ENCODE measurements at regions not wholly inside any gene's neighbourhood (a gene's known extent, or its start where the extent isn't known, plus 50 kb on each side); places are given as distances from the start of the nearest gene placed in this dataset.
"Not testable (repeated sequence)": the region's sequence is repeated elsewhere in the genome, so short reads cannot be mapped to it uniquely, and the experiment has no call there.

- H3K4me3 Mint-ChIP-seq, H3K4me1 Mint-ChIP-seq, H3K36me3 Mint-ChIP-seq, H3K27me3 Mint-ChIP-seq, H3K27ac Mint-ChIP-seq: not testable (repeated sequence)
- peaks cover 3 to 21% (median 10%) of the 10 kb centered on the region in 3 donors for H3K9me3 Mint-ChIP-seq
These were observed 729.2 kb upstream of the SEMA6D start for GRCh38 chr15:46988055-46988454.

DNA sequence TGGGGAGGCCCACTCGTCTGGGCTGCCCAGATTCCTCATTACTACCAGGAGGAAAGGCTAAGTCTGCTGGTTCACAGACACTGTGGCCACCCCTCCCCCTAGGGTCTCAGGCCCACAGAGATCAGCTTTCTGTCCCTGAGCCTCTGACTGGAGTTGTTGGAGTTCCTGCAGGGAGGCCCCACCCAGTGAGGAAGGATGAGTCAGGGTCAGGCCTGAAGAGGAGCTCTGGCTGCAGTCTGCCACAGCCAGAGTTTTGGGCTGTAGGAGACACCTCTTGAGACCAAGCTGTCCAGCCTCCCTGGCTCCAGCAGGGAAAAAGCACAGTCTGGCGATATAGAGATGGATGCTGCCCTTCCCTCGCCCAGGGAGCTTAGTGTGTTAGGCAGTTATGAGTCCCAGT, 720.9 kb upstream of the SEMA6D start:
- H3K4me1 Mint-ChIP-seq = no peaks in the 10 kb centered on the region
- no peaks in the 10 kb centered on the region for H3K27me3 Mint-ChIP-seq
- no peak overlapping the region for H3K27ac Mint-ChIP-seq
- H3K36me3 Mint-ChIP-seq = no peaks in the 10 kb centered on the region
- H3K4me3 Mint-ChIP-seq = no peak overlapping the region
- H3K9me3 Mint-ChIP-seq = peaks cover 4 to 32% (median 8%) of the 10 kb centered on the region in 3 donors

DNA sequence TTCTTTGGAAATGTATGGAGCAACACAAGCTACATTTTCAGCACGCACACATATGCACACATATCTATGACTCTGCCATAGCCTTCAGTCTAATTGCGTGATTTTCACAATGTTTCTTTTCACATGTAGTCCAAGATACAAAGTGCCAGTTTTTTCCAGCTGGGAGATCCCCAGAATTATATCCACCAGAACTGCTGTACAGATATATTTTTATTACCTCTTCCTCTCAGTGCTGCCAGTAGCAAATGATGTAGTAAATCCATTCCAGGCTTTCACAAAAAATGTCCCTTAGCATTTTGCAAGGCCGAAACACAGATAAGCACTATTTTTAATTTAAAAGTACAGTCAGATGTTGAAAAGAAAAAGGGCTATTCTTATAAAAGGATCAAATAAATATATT, 719.8 kb upstream of the SEMA6D start:
- no peak overlapping the region for H3K4me3 Mint-ChIP-seq
- peaks cover 1 to 32% (median 8%) of the 10 kb centered on the region in 3 donors for H3K9me3 Mint-ChIP-seq
- H3K27ac Mint-ChIP-seq = no peak overlapping the region
- no peaks in the 10 kb centered on the region for H3K36me3 Mint-ChIP-seq
- no peaks in the 10 kb centered on the region for H3K4me1 Mint-ChIP-seq
- H3K27me3 Mint-ChIP-seq = no peaks in the 10 kb centered on the region

DNA sequence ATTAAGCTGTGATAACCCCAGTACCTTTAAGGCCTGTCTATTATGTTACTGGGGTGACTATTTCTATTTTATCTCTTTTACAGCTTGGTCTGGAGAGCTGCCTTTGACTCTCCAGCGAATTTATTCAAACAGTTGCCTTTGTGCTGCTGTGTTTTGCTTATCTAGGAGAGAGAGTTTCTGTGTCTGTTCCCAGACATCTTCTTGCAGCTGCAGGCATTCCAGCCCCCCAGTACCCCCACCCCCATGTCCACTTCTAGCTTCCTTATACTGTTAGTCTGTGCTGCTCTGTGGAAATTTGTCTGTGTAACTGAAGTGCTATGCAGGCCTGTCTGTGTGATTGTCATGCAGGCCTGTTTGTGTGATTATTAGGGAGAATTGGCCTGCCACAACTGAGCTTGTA, 713.7 kb upstream of the SEMA6D start:
- Mint-ChIP-seq H3K36me3 (no peaks in the 10 kb centered on the region), H3K4me1 (no peaks in the 10 kb centered on the region), H3K27ac (no peak overlapping the region), H3K9me3 (peaks cover 8 to 23% (median 19%) of the 10 kb centered on the region in 3 donors), H3K27me3 (no peaks in the 10 kb centered on the region), H3K4me3 (no peak overlapping the region)

DNA sequence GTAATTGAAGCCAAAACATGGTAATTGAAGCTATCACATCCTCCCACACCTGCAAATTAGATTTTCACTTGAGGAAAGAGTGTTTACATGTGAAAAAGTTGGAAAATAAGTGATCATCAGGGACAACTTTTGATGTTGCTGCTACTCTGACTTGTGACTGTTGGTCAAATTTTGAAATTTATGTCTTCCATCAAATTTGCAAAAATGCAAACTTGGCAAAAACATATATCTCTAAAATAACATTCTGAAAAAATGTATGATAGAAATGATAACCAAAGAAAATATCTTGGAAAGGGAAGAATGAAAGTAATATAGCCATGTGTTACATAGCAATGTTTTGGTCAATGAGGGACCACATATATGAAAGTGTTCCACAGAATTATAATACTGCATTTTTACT, 703.9 kb upstream of the SEMA6D start:
- H3K27ac Mint-ChIP-seq = no peak overlapping the region
- no peaks in the 10 kb centered on the region for H3K27me3 Mint-ChIP-seq
- H3K36me3 Mint-ChIP-seq = no peaks in the 10 kb centered on the region
- peaks cover 0 to 8% (median 8%) of the 10 kb centered on the region in 3 donors for H3K9me3 Mint-ChIP-seq
- H3K4me3 Mint-ChIP-seq = no peak overlapping the region
- peaks cover 0 to 1% (median 0%) of the 10 kb centered on the region in 3 donors for H3K4me1 Mint-ChIP-seq

DNA sequence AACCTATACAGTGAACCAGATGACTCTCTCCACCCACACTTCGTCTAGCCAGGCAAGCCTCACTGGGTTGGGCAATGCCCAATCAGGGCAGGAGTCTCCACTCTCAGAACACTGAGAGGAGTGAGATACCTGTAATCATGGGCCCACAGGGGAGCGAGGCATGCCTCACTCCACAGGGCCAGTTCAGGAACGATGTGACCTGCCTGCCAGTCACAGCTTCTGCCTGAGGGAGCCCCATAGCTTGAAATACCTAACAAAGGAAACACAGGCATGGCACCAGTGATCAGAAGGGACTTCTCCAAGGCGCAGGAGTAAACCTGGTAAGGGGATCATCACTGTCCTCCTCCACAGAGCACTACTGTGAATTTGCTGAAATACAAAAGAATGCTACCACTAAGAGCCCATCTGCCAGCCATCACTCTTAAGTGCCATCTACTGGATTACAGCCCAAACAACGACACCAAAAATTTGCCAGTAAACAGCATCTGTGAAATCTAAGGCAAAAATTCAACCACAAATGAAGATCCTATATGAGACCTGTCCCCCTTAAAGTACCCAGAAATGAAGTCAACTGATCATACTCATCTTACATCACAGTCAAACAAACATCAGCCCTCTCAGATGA, 689.9 kb upstream of the SEMA6D start:
- H3K9me3 Mint-ChIP-seq = peaks cover 5 to 22% (median 18%) of the 10 kb centered on the region in 3 donors
- H3K36me3 Mint-ChIP-seq = no peaks in the 10 kb centered on the region
- H3K4me1 Mint-ChIP-seq = no peaks in the 10 kb centered on the region
- H3K27me3 Mint-ChIP-seq = no peaks in the 10 kb centered on the region
- no peak overlapping the region for H3K4me3 Mint-ChIP-seq
- no peak overlapping the region for H3K27ac Mint-ChIP-seq

DNA sequence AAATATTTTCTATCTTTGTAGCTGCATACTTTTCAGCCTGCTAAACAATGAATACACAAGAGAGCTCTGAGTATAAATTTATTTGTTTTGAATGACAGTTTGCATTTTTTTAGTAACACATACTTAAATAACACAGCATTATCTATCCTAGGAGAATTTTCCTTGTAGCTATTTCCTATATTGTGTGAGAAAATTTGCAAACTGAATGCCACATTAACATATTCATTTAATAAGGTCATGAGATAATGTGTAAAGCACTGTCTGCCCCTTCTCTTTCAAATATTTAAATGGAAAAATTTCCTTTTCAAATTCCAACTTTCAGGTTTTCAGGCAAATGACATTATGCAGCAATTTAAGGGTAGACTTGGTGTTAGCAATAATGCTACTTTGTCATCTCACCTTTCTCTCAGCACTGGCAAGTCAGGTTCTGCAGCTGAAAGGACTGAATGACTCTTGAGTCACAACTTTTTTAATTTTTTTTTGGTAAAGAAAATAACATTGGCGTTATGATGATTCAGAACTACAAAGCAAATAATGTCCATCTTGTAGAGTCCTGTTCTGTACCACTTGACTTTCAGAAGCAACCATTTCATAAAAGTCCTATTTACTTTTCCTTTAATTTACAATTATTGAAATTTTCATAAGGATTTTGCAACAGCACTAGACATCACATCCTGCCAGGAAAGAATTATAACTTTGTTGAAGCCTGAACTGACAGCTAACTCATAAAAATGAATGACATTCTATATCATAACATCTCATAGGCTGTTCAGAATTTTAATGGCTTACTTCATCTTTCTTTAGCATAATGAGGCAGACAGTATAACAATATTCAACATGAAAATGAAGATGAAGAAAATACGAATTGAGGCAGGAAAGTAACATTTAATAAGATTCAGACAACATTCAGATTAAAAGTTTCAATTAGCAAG, 681.6 kb upstream of the SEMA6D start:
- Mint-ChIP-seq H3K9me3 (peaks cover 2 to 21% (median 11%) of the 10 kb centered on the region in 3 donors), H3K4me1 (peaks cover 0 to 1% (median 0%) of the 10 kb centered on the region in 3 donors), H3K27ac (no peak overlapping the region), H3K4me3 (no peak overlapping the region), H3K27me3 (no peaks in the 10 kb centered on the region), H3K36me3 (no peaks in the 10 kb centered on the region)

DNA sequence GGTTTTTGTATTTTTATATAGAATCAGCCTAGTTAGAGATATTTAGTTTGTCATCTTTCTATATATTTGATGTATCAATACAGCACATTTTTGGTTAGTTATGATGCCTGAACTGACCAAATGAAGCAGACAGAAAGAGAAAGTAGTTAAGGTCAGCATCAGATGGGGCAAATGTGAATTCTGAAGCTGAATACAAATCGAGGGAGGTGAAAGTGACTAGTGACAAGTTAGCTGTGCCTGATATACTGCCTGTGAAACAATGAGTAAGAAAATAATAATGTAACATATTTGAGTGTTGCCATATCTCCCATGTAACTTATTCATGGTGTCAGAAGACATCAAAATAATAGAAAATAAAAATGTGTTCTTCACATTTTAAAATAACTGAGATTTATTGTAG, 680.3 kb upstream of the SEMA6D start:
- H3K9me3 Mint-ChIP-seq = peaks cover 3 to 12% (median 7%) of the 10 kb centered on the region in 3 donors
- no peak overlapping the region for H3K4me3 Mint-ChIP-seq
- peaks cover 0 to 1% (median 0%) of the 10 kb centered on the region in 3 donors for H3K4me1 Mint-ChIP-seq
- no peaks in the 10 kb centered on the region for H3K27me3 Mint-ChIP-seq
- no peak overlapping the region for H3K27ac Mint-ChIP-seq
- no peaks in the 10 kb centered on the region for H3K36me3 Mint-ChIP-seq

DNA sequence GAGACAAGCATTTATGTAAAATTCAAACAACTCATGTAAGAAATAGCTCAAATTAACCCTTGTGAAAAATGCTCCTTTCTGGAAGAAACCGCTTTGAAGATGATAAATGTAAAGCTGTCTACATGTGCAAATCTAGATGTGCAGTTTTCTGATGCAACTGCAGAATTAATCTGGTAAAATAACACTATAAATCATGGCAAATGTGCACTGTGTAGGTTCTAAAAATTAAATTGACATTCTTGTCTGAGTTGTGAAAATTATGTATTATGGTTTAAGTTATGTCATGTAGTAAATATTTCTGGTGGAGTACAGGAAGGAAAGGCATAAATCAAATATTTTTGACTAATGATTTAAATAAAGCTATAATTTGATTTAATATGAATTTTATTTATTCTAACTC, 678.1 kb upstream of the SEMA6D start:
- H3K27ac Mint-ChIP-seq = no peak overlapping the region
- H3K36me3 Mint-ChIP-seq = no peaks in the 10 kb centered on the region
- peaks cover 1 to 6% (median 5%) of the 10 kb centered on the region in 3 donors for H3K9me3 Mint-ChIP-seq
- H3K4me1 Mint-ChIP-seq = peaks cover 0 to 1% (median 0%) of the 10 kb centered on the region in 3 donors
- no peaks in the 10 kb centered on the region for H3K27me3 Mint-ChIP-seq
- no peak overlapping the region for H3K4me3 Mint-ChIP-seq

- H3K27ac Mint-ChIP-seq = no peak overlapping the region
- H3K4me3 Mint-ChIP-seq = no peak overlapping the region
- peaks cover 1 to 10% (median 2%) of the 10 kb centered on the region in 3 donors for H3K9me3 Mint-ChIP-seq
- H3K4me1 Mint-ChIP-seq = peaks cover 0 to 1% (median 0%) of the 10 kb centered on the region in 3 donors
- H3K36me3 Mint-ChIP-seq = no peaks in the 10 kb centered on the region
- H3K27me3 Mint-ChIP-seq = no peaks in the 10 kb centered on the region
These were observed 676.0 kb upstream of the SEMA6D start for GRCh38 chr15:47041301-47041700.

DNA sequence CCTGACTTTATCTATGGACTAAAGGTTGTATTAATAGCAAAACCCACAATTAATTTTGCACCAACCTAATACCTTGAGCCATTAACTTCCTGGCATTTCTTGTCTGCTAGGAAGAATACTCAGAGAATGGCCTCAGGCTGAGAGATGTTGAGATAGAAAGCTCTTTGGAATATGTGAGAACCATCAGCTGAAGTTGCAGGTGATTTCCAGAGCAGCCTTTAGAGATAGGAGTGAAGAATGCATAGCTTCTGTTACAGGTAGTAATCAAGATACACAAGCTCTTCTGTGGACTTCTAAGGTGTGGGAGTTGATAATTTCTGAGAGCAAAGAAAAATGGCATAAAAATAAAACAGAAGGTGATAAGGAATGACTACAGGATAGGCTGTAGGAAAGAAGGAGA, 669.3 kb upstream of the SEMA6D start:
- H3K9me3 Mint-ChIP-seq = peaks cover 0 to 11% (median 2%) of the 10 kb centered on the region in 3 donors
- H3K4me1 Mint-ChIP-seq, H3K4me3 Mint-ChIP-seq, H3K27me3 Mint-ChIP-seq, H3K27ac Mint-ChIP-seq, H3K36me3 Mint-ChIP-seq: not testable (repeated sequence)

GRCh38 chr15:47066392-47066791, 650.9 kb upstream of the SEMA6D start:
- no peaks in the 10 kb centered on the region for H3K27me3 Mint-ChIP-seq
- no peaks in the 10 kb centered on the region for H3K36me3 Mint-ChIP-seq
- H3K4me1 Mint-ChIP-seq = no peaks in the 10 kb centered on the region
- H3K9me3 Mint-ChIP-seq = peaks cover 0 to 3% (median 0%) of the 10 kb centered on the region in 3 donors
- H3K27ac Mint-ChIP-seq = no peak overlapping the region
- H3K4me3 Mint-ChIP-seq = no peak overlapping the region

GRCh38 chr15:47077846-47078245, 639.5 kb upstream of the SEMA6D start:
- H3K9me3 Mint-ChIP-seq, H3K4me3 Mint-ChIP-seq, H3K4me1 Mint-ChIP-seq, H3K27me3 Mint-ChIP-seq, H3K27ac Mint-ChIP-seq, H3K36me3 Mint-ChIP-seq: not testable (repeated sequence)

- Mint-ChIP-seq H3K9me3 (peaks cover 4 to 8% (median 6%) of the 10 kb centered on the region in 3 donors), H3K27ac (no peak overlapping the region), H3K36me3 (no peaks in the 10 kb centered on the region), H3K4me3 (no peak overlapping the region), H3K4me1 (no peaks in the 10 kb centered on the region), H3K27me3 (no peaks in the 10 kb centered on the region)
These were observed 621.5 kb upstream of the SEMA6D start for GRCh38 chr15:47095833-47096232.

DNA sequence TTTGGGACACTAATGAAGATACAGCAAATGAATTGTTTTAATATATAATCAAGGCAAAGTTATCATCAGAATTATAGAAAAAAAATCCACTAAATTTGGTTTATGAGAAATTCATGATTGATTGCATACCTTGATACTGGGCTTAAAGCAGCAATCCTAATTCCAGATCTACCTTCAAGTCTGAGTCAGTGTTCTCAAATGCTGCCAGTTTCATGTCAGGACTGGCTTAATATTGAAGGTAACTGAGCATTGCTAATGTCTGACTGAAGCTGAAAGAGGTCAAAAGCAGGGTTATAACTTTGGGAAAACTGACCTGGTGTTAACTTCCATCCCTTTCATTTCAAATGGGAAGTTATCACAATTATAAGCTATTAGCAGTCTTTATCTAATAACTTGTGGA, 618.8 kb upstream of the SEMA6D start:
- not testable (repeated sequence) for H3K27me3 Mint-ChIP-seq, H3K4me1 Mint-ChIP-seq, H3K27ac Mint-ChIP-seq, H3K36me3 Mint-ChIP-seq, H3K4me3 Mint-ChIP-seq, H3K9me3 Mint-ChIP-seq

- H3K27ac Mint-ChIP-seq, H3K4me1 Mint-ChIP-seq, H3K27me3 Mint-ChIP-seq, H3K36me3 Mint-ChIP-seq, H3K9me3 Mint-ChIP-seq, H3K4me3 Mint-ChIP-seq: not testable (repeated sequence)
These were observed 617.5 kb upstream of the SEMA6D start for GRCh38 chr15:47099801-47100200.

Measured in IgD-negative memory B cell (primary cell).